Glutamatergic neuron (in vitro differentiated cells): ENCODE measurements at regions not wholly inside any gene's neighbourhood (a gene's known extent, or its start where the extent isn't known, plus 50 kb on each side); places are given as distances from the start of the nearest gene placed in this dataset.

Experiments
- DNase-seq: peaks from one replicate; pipeline ENCODE4 v3.0.0; 2022
- H3K27ac Mint-ChIP-seq: one replicate; pipeline ENCODE4 v1.8.0; 2020; ENCODE audit warnings: mild to moderate bottlenecking, mixed read lengths, inconsistent platforms; ENCODE audit not compliant: unreplicated experiment
- H3K27me3 Mint-ChIP-seq: one replicate; pipeline ENCODE4 v1.8.0; 2020; ENCODE audit warnings: mild to moderate bottlenecking, moderate library complexity, mixed read lengths, inconsistent platforms; ENCODE audit not compliant: unreplicated experiment
- H3K36me3 Mint-ChIP-seq: one replicate; pipeline ENCODE4 v1.8.0; 2020; ENCODE audit warnings: mild to moderate bottlenecking, mixed read lengths, inconsistent platforms; ENCODE audit not compliant: unreplicated experiment
- H3K4me1 Mint-ChIP-seq: one replicate; pipeline ENCODE4 v1.8.0; 2020; ENCODE audit warnings: mild to moderate bottlenecking, low read depth, mixed read lengths, inconsistent platforms; ENCODE audit not compliant: unreplicated experiment
- H3K4me3 Mint-ChIP-seq: one replicate; pipeline ENCODE4 v1.8.0; 2020; ENCODE audit warnings: mild to moderate bottlenecking, mixed read lengths, inconsistent platforms; ENCODE audit not compliant: unreplicated experiment
- H3K9me3 Mint-ChIP-seq: one replicate; pipeline ENCODE4 v1.8.0; 2020; ENCODE audit warnings: mild to moderate bottlenecking, moderate library complexity, mixed read lengths, inconsistent platforms; ENCODE audit not compliant: unreplicated experiment
- CTCF ChIP-seq: fragments of 200-600 bp; sonication (generic); IDR thresholded peaks from one replicate; pipeline ENCODE4 v1.5.0; 2021; ENCODE audit not compliant: partially characterized antibody, unreplicated experiment

GRCh38 chr11:69212798-69213110, 57.0 kb downstream of the SMIM38 start:
- Mint-ChIP-seq H3K27ac (peak overlapping the region; percentile 49), H3K9me3 (peaks cover 7% of the 10 kb centered on the region), H3K4me1 (peaks cover 14% of the 10 kb centered on the region), H3K4me3 (no peak overlapping the region), H3K36me3 (no peaks in the 10 kb centered on the region), H3K27me3 (peaks cover 3% of the 10 kb centered on the region)
- no peak for TF ChIP-seq CTCF
- DNase-seq, result no peak

GRCh38 chr11:69213316-69213715, 57.6 kb downstream of the SMIM38 start:
- Mint-ChIP-seq H3K4me1 (peaks cover 14% of the 10 kb centered on the region), H3K27ac (no peak overlapping the region), H3K36me3 (no peaks in the 10 kb centered on the region), H3K9me3 (peaks cover 7% of the 10 kb centered on the region), H3K27me3 (peaks cover 3% of the 10 kb centered on the region), H3K4me3 (no peak overlapping the region)
- no peak for DNase-seq
- no peak for TF ChIP-seq CTCF

GRCh38 chr11:69213964-69214363, 58.2 kb downstream of the SMIM38 start:
- no peaks in the 10 kb centered on the region for H3K36me3 Mint-ChIP-seq
- peaks cover 3% of the 10 kb centered on the region for H3K27me3 Mint-ChIP-seq
- H3K27ac Mint-ChIP-seq, result no peak overlapping the region
- no peak for DNase-seq
- peaks cover 7% of the 10 kb centered on the region for H3K9me3 Mint-ChIP-seq
- peaks cover 14% of the 10 kb centered on the region for H3K4me1 Mint-ChIP-seq
- H3K4me3 Mint-ChIP-seq, result no peak overlapping the region
- no peak for TF ChIP-seq CTCF

GRCh38 chr11:69215216-69215615, 59.5 kb downstream of the SMIM38 start:
- DNase-seq, result no peak
- Mint-ChIP-seq H3K4me1 (peaks cover 14% of the 10 kb centered on the region), H3K27me3 (peaks cover 3% of the 10 kb centered on the region), H3K9me3 (peaks cover 7% of the 10 kb centered on the region), H3K36me3 (no peaks in the 10 kb centered on the region), H3K27ac (no peak overlapping the region), H3K4me3 (no peak overlapping the region)
- TF ChIP-seq CTCF, result no peak

- no peak for DNase-seq
- peaks cover 7% of the 10 kb centered on the region for H3K9me3 Mint-ChIP-seq
- no peak overlapping the region for H3K4me3 Mint-ChIP-seq
- H3K27me3 Mint-ChIP-seq, result peaks cover 3% of the 10 kb centered on the region
- H3K36me3 Mint-ChIP-seq, result no peaks in the 10 kb centered on the region
- no peak for TF ChIP-seq CTCF
- peaks cover 14% of the 10 kb centered on the region for H3K4me1 Mint-ChIP-seq
- peak overlapping the region; percentile 20 for H3K27ac Mint-ChIP-seq
Measured at GRCh38 chr11:69215784-69216415, 60.2 kb downstream of the SMIM38 start.
